ENCODE measurements at regions not wholly inside any gene's neighbourhood (a gene's known extent, or its start where the extent isn't known, plus 50 kb on each side); places are given as distances from the start of the nearest gene placed in this dataset.

- TF ChIP-seq POLR2A (IDR thresholded peaks at IDR 0.05) (no peak), CTCF (IDR thresholded peaks at IDR 0.05) (no peak)
Observed at GRCh38 chr6:8828376-8828775, 393.0 kb upstream of the SLC35B3 start.

Data from uterus (tissue), 2 donors.